Stimulated activated CD4-positive, alpha-beta T cell treated with anti-CD3 and anti-CD28 coated beads, Interleukin-2, amount 100 ng/mL, for 24 hours (primary cell): ENCODE measurements at regions not wholly inside any gene's neighbourhood (a gene's known extent, or its start where the extent isn't known, plus 50 kb on each side); places are given as distances from the start of the nearest gene placed in this dataset.

Experiments
- DNase-seq, 2 donors: peaks; one replicate each; pipeline ENCODE4 v3.0.0-alpha.2; 2020

GRCh38 chr3:117587416-117587815, 877.8 kb downstream of the TUSC7 start:
- DNase-seq = no peak

GRCh38 chr3:117589454-117589853, 879.9 kb downstream of the TUSC7 start:
- DNase-seq = no peak

GRCh38 chr3:117595615-117596014, 886.0 kb downstream of the TUSC7 start:
- no peak for DNase-seq

GRCh38 chr3:117596503-117596902, 886.9 kb downstream of the TUSC7 start:
- DNase-seq = no peak

GRCh38 chr3:117597865-117598264, 888.3 kb downstream of the TUSC7 start:
- no peak for DNase-seq

GRCh38 chr3:117600112-117600511, 890.5 kb downstream of the TUSC7 start:
- DNase-seq = no peak

- DNase-seq = no peak
These were observed 891.1 kb downstream of the TUSC7 start for GRCh38 chr3:117600666-117601065.

GRCh38 chr3:117602058-117602644, 892.6 kb downstream of the TUSC7 start:
- no peak for DNase-seq

- no peak for DNase-seq
These were observed 893.5 kb downstream of the TUSC7 start for GRCh38 chr3:117603097-117603496.

GRCh38 chr3:117606866-117607265, 897.3 kb downstream of the TUSC7 start:
- DNase-seq = no peak

GRCh38 chr3:117609330-117609729, 899.8 kb downstream of the TUSC7 start:
- no peak for DNase-seq

- no peak for DNase-seq
These were observed 900.6 kb downstream of the TUSC7 start for GRCh38 chr3:117610156-117610555.

- no peak for DNase-seq
These were observed 901.6 kb downstream of the TUSC7 start for GRCh38 chr3:117611211-117611610.

GRCh38 chr3:117616227-117616626, 906.6 kb downstream of the TUSC7 start:
- DNase-seq = no peak

GRCh38 chr3:117617906-117618305, 908.3 kb downstream of the TUSC7 start:
- DNase-seq = no peak

- DNase-seq = no peak
These were observed 908.9 kb downstream of the TUSC7 start for GRCh38 chr3:117618462-117618861.

GRCh38 chr3:117619805-117620204, 910.2 kb downstream of the TUSC7 start:
- DNase-seq = no peak

- no peak for DNase-seq
These were observed 912.7 kb downstream of the TUSC7 start for GRCh38 chr3:117622171-117622841.

GRCh38 chr3:117624424-117624823, 914.8 kb downstream of the TUSC7 start:
- no peak for DNase-seq

- no peak for DNase-seq
These were observed 915.6 kb downstream of the TUSC7 start for GRCh38 chr3:117625174-117625573.

- DNase-seq = no peak
These were observed 917.0 kb downstream of the TUSC7 start for GRCh38 chr3:117626577-117626976.

GRCh38 chr3:117628823-117629291, 919.3 kb downstream of the TUSC7 start:
- no peak for DNase-seq

- DNase-seq = no peak
These were observed 919.9 kb downstream of the TUSC7 start for GRCh38 chr3:117629505-117629904.

- DNase-seq = no peak
These were observed 920.9 kb downstream of the TUSC7 start for GRCh38 chr3:117630469-117630868.

- no peak for DNase-seq
These were observed 921.3 kb downstream of the TUSC7 start for GRCh38 chr3:117630885-117631284.
